GM23338 (cell line): ENCODE measurements at regions not wholly inside any gene's neighbourhood (a gene's known extent, or its start where the extent isn't known, plus 50 kb on each side); places are given as distances from the start of the nearest gene placed in this dataset.

Experiments
- CREB1 ChIP-seq: fragments of 250-450 bp; sonication (Bioruptor Pico); IDR thresholded peaks from 2 replicates; pipeline ENCODE4 v1.5.0; 2020; ENCODE audit warnings: low read depth, mild to moderate bottlenecking, moderate library complexity
- EZH2 ChIP-seq: fragments of 200-600 bp; sonication (generic); IDR thresholded peaks from one replicate; pipeline ENCODE4 v1.8.0; 2017; ENCODE audit warnings: antibody characterized with exemption, mild to moderate bottlenecking, low read depth; ENCODE audit not compliant: unreplicated experiment
- JUNB ChIP-seq: IDR thresholded peaks from one replicate; pipeline ENCODE4 v1.6.1; 2016; ENCODE audit warnings: antibody characterized with exemption; ENCODE audit not compliant: unreplicated experiment
- TF ChIP-seq, protein P1 (sequence below), 2 experiments: fragments of 200-600 bp in 1 of 2; sonication (generic) in 1 of 2; conservative IDR thresholded peaks; 2 replicates each; pipeline versions ENCODE4 v1.5.1 to v1.6.1; 2016 to 2017; ENCODE audit warnings: antibody characterized with exemption in 2 of 2, low read depth in 2 of 2, mild to moderate bottlenecking in 2 of 2, moderate library complexity in 1 of 2

- TF ChIP-seq, protein P1, sequence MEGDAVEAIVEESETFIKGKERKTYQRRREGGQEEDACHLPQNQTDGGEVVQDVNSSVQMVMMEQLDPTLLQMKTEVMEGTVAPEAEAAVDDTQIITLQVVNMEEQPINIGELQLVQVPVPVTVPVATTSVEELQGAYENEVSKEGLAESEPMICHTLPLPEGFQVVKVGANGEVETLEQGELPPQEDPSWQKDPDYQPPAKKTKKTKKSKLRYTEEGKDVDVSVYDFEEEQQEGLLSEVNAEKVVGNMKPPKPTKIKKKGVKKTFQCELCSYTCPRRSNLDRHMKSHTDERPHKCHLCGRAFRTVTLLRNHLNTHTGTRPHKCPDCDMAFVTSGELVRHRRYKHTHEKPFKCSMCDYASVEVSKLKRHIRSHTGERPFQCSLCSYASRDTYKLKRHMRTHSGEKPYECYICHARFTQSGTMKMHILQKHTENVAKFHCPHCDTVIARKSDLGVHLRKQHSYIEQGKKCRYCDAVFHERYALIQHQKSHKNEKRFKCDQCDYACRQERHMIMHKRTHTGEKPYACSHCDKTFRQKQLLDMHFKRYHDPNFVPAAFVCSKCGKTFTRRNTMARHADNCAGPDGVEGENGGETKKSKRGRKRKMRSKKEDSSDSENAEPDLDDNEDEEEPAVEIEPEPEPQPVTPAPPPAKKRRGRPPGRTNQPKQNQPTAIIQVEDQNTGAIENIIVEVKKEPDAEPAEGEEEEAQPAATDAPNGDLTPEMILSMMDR (conservative IDR thresholded peaks at IDR 0.05; ENCODE audit: low read depth in 2 of 2): no peak
- TF ChIP-seq JUNB (no peak), EZH2 (no peak), CREB1 (CRISPR knock-in tag) (no peak)
These were observed 83.8 kb downstream of the LUZP4 start for GRCh38 chrX:115373308-115373707.
